ENCODE measurements at regions not wholly inside any gene's neighbourhood (a gene's known extent, or its start where the extent isn't known, plus 50 kb on each side); places are given as distances from the start of the nearest gene placed in this dataset.

DNA sequence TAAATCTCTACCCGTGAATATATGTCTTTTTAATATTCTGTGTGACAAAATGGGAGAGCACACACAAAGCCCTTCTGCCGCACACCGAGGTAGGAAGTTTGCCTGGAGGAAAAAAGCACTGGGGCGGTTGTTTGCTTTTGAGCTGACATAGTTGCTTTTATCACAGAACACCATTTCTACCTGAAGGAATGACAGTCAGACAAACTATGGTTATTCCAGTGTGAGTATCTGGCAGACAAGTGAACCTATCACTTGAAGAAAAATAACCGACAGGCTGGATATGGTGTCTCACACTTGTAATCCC, 67.6 kb upstream of the SERTAD2 start:
- TF ChIP-seq, protein P1, sequence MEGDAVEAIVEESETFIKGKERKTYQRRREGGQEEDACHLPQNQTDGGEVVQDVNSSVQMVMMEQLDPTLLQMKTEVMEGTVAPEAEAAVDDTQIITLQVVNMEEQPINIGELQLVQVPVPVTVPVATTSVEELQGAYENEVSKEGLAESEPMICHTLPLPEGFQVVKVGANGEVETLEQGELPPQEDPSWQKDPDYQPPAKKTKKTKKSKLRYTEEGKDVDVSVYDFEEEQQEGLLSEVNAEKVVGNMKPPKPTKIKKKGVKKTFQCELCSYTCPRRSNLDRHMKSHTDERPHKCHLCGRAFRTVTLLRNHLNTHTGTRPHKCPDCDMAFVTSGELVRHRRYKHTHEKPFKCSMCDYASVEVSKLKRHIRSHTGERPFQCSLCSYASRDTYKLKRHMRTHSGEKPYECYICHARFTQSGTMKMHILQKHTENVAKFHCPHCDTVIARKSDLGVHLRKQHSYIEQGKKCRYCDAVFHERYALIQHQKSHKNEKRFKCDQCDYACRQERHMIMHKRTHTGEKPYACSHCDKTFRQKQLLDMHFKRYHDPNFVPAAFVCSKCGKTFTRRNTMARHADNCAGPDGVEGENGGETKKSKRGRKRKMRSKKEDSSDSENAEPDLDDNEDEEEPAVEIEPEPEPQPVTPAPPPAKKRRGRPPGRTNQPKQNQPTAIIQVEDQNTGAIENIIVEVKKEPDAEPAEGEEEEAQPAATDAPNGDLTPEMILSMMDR (IDR thresholded peaks at IDR 0.05), result no peak
- TF ChIP-seq POLR2A (IDR thresholded peaks at IDR 0.05), result no peak
